ENCODE measurements at regions not wholly inside any gene's neighbourhood (a gene's known extent, or its start where the extent isn't known, plus 50 kb on each side); places are given as distances from the start of the nearest gene placed in this dataset.

GRCh38 chr15:62760538-62760937 lies 282.0 kb upstream of the TPM1 start:
- TF ChIP-seq CTCF (conservative IDR thresholded peaks at IDR 0.05 in 1 of 2, IDR thresholded peaks at IDR 0.05 in 1 of 2; ENCODE audit: low read depth in 1 of 2, low read length in 2 of 2) = no peak
- TF ChIP-seq EZH2 (IDR thresholded peaks at IDR 0.05; ENCODE audit: low read length, missing control alignments) = no peak

Measured in fibroblast of lung (primary cell).